ENCODE measurements at regions not wholly inside any gene's neighbourhood (a gene's known extent, or its start where the extent isn't known, plus 50 kb on each side); places are given as distances from the start of the nearest gene placed in this dataset.
A peak's percentile ranks its signal among the peaks of the same experiment; 100 is the strongest.

DNA sequence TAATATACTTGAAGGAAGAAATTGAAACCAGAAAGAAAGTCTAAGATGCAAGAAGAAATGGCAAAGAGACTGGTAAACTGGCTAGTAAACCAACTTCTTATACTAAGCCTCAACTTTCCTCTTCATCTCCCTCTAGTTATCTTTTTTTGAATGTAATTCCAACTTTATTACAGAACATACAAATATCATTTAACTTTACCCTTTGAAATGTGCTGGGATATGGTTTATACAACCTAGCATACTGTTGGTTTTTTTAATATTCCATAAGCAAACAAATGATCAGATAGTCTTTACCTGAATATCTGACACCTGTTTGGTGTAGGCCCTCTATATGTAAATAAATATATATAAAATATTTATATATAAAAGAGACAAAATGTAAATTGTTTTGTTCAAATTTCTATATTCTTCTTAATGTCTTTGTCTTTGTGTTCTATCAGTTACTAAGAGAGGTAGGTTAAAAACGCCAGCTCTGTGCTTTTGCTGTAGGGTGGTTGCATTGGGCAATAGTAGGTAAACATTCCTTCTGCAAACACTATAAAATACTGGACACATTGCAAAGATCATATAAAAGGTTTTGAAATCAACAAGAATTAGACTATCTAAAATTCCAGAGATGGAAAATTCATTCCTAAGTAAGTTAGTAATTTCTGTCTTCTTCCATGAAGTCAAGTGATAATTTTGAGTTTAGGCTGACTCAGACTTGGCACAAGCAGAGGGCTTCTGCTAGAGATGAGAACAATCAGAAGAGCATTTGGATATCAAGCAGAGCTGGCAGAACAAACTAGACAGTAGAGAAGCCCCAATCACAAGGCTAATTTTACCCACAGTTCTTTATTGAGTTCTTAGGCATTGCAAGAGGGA, 383.3 kb downstream of the RFC3 start:
- POLR2A ChIA-PET (ENCODE audit: unreplicated experiment): no interaction called here

DNA sequence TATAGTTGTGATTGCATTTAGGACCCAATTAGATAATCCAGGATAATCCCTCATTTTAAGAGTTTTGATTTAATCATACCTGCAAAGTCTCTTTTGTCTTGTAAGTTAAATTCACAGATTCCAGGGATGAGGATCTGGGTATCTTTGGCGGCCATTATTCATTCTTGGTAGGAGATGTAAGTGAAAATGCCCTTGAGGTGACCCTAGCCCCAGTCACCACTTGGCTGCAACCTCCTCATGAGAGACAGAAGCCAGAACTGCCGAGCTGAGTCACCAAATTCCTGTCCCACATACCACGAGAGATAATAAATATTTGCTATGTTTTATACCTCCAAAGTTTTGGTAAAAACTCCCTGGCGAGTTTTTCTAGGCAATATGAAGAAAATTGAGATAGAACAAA, 389.4 kb downstream of the RFC3 start:
- Histone ChIP-seq H4K20me1 (ENCODE audit: insufficient read depth) (no peaks in the 10 kb centered on the region), H3F3A (ENCODE audit: insufficient read depth, low read depth) (peaks cover under 1% of the 10 kb centered on the region; the same call in 1 of the 2 replicates), H2AFZ (no peak overlapping the region), H3K4me3 (no peak overlapping the region), H3K27me3 (ENCODE audit: insufficient read depth, low read depth) (no peaks in the 10 kb centered on the region), H3K4me1 (replicated peaks; ENCODE audit: insufficient read depth) (peaks cover 5% of the 10 kb centered on the region), H3K9me3 (ENCODE audit: insufficient read depth, low read depth) (peaks cover 7% of the 10 kb centered on the region; the same call in 1 of the 2 replicates), H3K9me2 (ENCODE audit: insufficient read depth) (no peaks in the 10 kb centered on the region), H3K79me2 (ENCODE audit: low read depth) (no peaks in the 10 kb centered on the region), H3K27ac (no peak overlapping the region), H3K36me3 (ENCODE audit: low read depth) (0 out of 2 replicates have a peak, but pooled peaks cover 2% of the 10 kb centered on the region), H3K4me2 (no peak overlapping the region)
- TF ChIP-seq EZH2 (IDR thresholded peaks at IDR 0.05; ENCODE audit: low read depth) (no peak), CTCF (conservative IDR thresholded peaks at IDR 0.05) (no peak)
- CTCF ChIA-PET: no interaction called here
- peak in 1 of 2 experiments; percentile 16 for DNase-seq
- POLR2A ChIA-PET (ENCODE audit: unreplicated experiment): no interaction called here
- intact Hi-C loops (cut with micrococcal nuclease; ENCODE audit: unreplicated experiment): no loop called here
- BruUV-seq (replicated peaks): no TSS peak

More for the DNA sequence above, 383.3 kb downstream of the RFC3 start:
- no peak overlapping the region; the same call in 1 of the 2 replicates for H2AFZ ChIP-seq
- H3K4me3 ChIP-seq: no peak overlapping the region
- H3K79me2 ChIP-seq (ENCODE audit: low read depth): no peaks in the 10 kb centered on the region
- intact Hi-C loops (cut with micrococcal nuclease; ENCODE audit: unreplicated experiment): no loop called here
- peaks cover 11% of the 10 kb centered on the region for H3F3A ChIP-seq (ENCODE audit: insufficient read depth, low read depth)
- H3K4me1 ChIP-seq (replicated peaks; ENCODE audit: insufficient read depth): peaks cover 24% of the 10 kb centered on the region
- BruUV-seq (replicated peaks): no TSS peak
- H3K4me2 ChIP-seq: peak overlapping the region; percentile 13
- 0 out of 2 replicates have a peak, but pooled peaks cover 2% of the 10 kb centered on the region for H3K36me3 ChIP-seq (ENCODE audit: low read depth)
- peak in 1 of 2 experiments; percentile 84 for DNase-seq
- no peaks in the 10 kb centered on the region for H3K27me3 ChIP-seq (ENCODE audit: insufficient read depth, low read depth)
- H3K9me2 ChIP-seq (ENCODE audit: insufficient read depth): no peaks in the 10 kb centered on the region
- H4K20me1 ChIP-seq (ENCODE audit: insufficient read depth): no peaks in the 10 kb centered on the region
- peak overlapping the region; percentile 57 for H3K27ac ChIP-seq
- TF ChIP-seq CTCF (conservative IDR thresholded peaks at IDR 0.05) (no peak), EZH2 (IDR thresholded peaks at IDR 0.05; ENCODE audit: low read depth) (no peak)
- CTCF ChIA-PET: no interaction called here
- H3K9me3 ChIP-seq (ENCODE audit: insufficient read depth, low read depth): peaks cover 12% of the 10 kb centered on the region; the same call in 1 of the 2 replicates

DNA sequence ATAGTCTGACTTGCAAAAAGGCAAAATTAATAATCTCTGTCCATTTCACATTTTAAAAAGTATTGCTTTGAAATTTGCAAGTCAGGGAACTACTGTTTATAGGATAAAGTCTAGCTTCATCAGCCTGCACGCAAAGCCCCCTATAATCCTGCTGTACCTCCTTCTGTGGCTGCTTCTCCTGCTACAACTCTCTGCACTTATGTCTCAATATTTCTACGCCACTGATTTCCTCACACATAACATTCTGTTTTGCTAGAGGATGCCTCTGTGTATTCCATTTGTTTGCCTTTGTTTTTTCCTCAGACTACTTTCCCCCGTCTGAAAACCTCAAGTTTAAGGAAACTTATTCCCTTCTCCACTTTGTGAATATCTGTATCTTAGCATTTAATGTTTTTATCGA, 389.9 kb downstream of the RFC3 start:
- no peak overlapping the region for H2AFZ ChIP-seq
- no peaks in the 10 kb centered on the region for H4K20me1 ChIP-seq (ENCODE audit: insufficient read depth)
- BruUV-seq (replicated peaks): no TSS peak
- no peak overlapping the region for H3K4me2 ChIP-seq
- no peaks in the 10 kb centered on the region for H3F3A ChIP-seq (ENCODE audit: insufficient read depth, low read depth)
- TF ChIP-seq EZH2 (IDR thresholded peaks at IDR 0.05; ENCODE audit: low read depth) (no peak), CTCF (conservative IDR thresholded peaks at IDR 0.05) (no peak)
- no peak overlapping the region for H3K4me3 ChIP-seq
- DNase-seq: no peak
- H3K27me3 ChIP-seq (ENCODE audit: insufficient read depth, low read depth): no peaks in the 10 kb centered on the region
- 0 out of 2 replicates have a peak, but pooled peaks cover 2% of the 10 kb centered on the region for H3K36me3 ChIP-seq (ENCODE audit: low read depth)
- CTCF ChIA-PET: no interaction called here
- H3K79me2 ChIP-seq (ENCODE audit: low read depth): no peaks in the 10 kb centered on the region
- no peak overlapping the region for H3K27ac ChIP-seq
- no peaks in the 10 kb centered on the region for H3K9me2 ChIP-seq (ENCODE audit: insufficient read depth)
- no peaks in the 10 kb centered on the region for H3K4me1 ChIP-seq (replicated peaks; ENCODE audit: insufficient read depth)
- intact Hi-C loops (cut with micrococcal nuclease; ENCODE audit: unreplicated experiment): no loop called here
- POLR2A ChIA-PET (ENCODE audit: unreplicated experiment): no interaction called here
- peaks cover 7% of the 10 kb centered on the region; the same call in 1 of the 2 replicates for H3K9me3 ChIP-seq (ENCODE audit: insufficient read depth, low read depth)
